Skin of body (tissue), 1 donor: ENCODE measurements at regions not wholly inside any gene's neighbourhood (a gene's known extent, or its start where the extent isn't known, plus 50 kb on each side); places are given as distances from the start of the nearest gene placed in this dataset.

Experiments
- DNase-seq: peaks from one replicate; lab custom pipeline; 2025; lab: John Stamatoyannopoulos, UW

- DNase-seq: no peak
These were observed 116.3 kb upstream of the ITGA4 start for GRCh38 chr2:181340891-181341290.

- DNase-seq: no peak
These were observed 115.2 kb upstream of the ITGA4 start for GRCh38 chr2:181341855-181342600.

GRCh38 chr2:181348107-181348837, 108.9 kb upstream of the ITGA4 start:
- DNase-seq: no peak

GRCh38 chr2:181352158-181352557, 105.0 kb upstream of the ITGA4 start:
- DNase-seq: no peak

DNA sequence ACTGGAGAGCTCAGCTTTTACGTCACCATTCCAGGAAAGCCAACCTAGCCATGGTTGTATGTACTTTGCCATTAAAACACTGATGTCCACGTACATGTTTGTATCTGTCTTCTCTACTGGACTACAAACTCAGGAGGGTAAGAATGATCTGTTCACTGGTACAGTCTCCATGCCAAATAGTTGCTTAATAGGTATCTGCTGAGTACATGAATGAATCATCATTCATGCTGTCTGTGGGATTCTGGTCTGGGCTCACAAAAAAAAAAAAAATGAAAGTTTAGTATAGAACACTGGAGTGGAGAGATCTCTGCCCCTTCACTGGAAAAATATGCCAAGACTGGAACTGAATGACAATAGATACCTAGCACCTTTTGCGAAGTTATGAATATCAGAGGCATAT, 102.6 kb upstream of the ITGA4 start:
- DNase-seq: no peak

DNA sequence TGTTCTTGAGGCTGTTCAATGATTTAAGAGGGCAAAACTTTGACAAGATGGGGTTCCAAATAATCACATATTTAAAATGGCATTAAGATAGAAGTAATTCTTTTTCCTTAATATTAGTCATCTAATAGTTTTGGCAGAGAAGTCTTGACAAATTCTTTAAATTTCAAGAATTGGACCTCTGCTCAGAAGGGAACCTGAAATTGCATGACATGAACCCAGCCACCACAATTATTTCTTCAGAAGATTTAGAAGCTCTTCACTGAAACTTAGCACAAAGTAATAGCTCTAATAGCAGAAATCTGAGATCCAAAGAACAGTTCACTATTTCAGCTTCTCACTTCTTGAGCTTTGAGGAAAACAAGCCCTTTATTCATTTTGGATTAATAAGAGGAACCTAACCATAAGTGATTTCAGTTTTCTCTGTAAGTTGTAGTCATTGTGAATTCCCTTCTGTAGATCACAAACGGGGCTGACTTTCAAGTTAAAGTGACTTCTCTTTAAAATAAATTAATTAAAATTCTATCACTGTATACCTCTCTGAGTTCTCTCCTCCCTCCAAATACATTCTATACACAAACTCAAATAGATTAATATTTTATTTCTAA, 100.6 kb upstream of the ITGA4 start:
- no peak for DNase-seq

DNA sequence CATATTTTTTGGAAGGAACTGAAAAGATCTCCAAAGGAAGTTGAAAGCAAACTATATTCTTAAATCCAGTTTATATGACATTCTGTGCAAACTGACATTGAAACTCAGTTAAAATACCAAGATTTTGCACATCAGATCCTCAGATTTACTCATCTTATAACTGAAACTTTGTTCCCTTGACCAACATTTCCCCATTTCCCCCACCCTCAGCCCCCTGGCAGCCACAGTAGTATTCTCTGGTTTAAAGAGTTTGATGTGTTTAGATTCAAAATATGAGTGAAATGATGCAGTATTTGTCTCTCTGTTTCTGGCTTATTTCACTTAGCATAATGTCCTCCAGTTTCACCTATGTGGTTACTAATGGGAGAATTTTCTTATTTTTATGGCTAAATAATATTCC, 99.2 kb upstream of the ITGA4 start:
- no peak for DNase-seq

DNA sequence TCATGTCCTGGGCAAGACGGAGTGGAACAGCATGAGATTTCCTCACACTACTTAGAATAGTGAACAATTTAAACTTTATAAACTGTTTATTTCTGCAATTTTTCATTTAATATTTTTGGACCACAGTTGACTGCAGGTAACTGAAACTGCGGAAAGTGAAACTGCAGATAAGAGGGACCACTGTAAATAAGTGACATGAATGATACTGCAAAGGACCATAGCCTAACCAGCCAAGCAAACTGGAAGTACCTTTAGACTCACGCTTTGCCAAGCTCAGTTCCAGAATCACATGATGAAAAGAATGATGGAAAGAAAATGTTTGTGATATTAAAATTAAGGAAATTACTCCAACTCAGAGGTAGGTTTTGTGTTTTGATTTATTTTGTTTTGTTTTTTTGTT, 94.6 kb upstream of the ITGA4 start:
- DNase-seq: no peak

DNA sequence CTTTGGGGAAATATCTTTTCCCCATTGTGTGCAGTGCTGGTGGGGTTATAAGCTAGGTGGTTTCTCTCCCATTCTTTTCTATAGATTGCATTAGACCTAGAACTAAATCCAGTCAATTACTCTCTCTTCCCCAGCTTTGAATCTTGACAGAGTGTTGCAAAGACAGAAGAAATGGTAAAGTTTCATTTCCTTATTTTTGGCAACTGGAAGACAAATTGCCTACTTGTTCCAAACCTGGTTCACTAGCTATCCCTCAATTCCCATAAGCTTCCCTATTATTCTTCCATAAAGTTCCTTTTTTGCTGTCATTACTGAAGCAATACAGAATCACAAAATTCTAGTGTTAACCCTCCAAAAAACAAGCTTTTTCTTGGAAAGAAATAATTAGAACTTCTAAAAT, 94.0 kb upstream of the ITGA4 start:
- DNase-seq: no peak

DNA sequence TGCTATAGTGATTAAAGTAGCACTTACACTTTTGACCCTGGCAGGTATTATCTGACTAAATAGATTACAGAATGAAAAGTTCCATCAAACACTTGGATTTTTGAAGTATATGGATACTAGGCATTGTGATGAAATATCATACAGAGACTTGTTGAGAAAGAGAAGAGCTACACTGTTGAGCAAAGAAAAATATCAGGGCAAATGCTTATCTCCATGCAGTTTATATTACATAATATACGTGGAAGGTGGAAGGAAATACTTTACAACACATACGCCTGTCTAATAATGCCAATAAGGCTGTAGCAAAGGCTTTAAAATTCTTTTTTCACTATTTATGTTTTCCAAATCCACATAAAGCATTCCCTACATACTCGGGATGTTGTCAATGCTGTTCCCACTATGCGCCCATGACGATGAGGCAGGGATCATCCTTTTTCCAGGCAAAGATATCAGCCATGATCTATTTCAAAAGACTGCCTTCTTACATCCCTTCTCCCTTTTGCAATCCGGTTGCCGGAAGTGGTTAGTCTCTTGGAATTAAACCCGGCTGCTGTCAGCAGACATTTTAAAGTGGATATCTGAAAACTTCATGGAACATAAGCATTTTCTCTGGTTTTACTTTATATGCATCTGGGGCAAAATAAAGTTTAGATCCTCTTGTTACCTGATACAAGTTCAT, 92.6 kb upstream of the ITGA4 start:
- DNase-seq: no peak

GRCh38 chr2:181366675-181367175, 90.5 kb upstream of the ITGA4 start:
- no peak for DNase-seq

DNA sequence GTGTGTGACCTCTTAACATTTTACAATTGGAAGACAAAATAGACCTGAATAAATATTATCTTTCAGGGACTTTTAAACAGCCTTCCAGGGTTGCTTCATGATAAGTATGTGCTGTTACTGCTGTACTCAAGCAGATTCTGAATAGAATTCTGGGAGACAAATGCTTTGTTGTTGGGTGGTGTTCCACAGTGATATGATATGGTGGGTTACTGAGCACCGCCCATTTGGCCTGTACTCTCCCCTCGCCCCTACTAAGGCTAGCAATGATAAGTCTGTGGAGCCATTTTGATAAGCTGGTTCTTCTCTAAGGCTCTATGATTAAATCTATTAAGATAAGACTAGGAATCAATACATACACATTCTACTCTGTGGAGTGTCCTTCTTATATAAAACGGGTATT, 89.8 kb upstream of the ITGA4 start:
- DNase-seq: no peak

GRCh38 chr2:181367906-181368435, 89.2 kb upstream of the ITGA4 start:
- no peak for DNase-seq

GRCh38 chr2:181370126-181370525, 87.1 kb upstream of the ITGA4 start:
- DNase-seq: no peak

DNA sequence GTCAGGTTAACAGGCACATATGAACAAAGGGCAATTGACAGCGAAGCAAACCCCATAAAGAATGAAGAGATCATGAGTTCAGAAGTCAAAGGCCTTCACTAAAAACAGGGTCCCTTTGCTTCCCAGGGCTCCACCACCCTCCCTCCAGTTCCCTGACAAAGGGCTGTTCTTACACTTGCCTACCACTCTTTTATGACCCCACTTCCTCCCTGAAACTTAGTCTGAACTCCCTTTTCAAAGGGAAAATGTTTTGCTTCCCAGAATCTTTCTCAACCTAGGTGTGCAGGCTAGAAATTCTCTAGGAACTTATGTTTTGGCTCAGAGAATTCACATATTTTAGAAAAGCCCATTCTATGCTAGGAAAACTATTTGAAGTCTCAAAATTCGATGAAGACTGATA, 86.0 kb upstream of the ITGA4 start:
- DNase-seq: no peak

GRCh38 chr2:181371782-181372645, 85.2 kb upstream of the ITGA4 start:
- DNase-seq: peak; percentile 29

DNA sequence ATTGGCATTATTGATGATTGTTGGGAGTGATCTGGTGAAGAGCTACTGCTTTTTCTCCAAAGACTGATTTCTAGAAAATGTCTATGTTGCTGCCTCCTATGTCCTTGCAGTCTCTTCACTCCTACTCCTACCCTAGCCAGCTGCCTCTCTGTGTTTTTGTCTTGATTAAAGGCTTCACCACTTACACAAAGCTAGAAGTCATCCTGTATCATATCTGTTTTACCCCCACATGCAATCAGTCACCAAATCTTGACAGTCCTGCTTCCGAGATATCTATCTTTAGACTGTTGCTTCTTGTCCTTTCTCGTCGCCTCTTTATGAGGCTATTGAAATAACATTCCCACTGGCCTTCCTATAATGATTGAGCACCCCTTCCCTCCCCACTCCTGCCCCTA, 84.5 kb upstream of the ITGA4 start:
- DNase-seq: no peak

DNA sequence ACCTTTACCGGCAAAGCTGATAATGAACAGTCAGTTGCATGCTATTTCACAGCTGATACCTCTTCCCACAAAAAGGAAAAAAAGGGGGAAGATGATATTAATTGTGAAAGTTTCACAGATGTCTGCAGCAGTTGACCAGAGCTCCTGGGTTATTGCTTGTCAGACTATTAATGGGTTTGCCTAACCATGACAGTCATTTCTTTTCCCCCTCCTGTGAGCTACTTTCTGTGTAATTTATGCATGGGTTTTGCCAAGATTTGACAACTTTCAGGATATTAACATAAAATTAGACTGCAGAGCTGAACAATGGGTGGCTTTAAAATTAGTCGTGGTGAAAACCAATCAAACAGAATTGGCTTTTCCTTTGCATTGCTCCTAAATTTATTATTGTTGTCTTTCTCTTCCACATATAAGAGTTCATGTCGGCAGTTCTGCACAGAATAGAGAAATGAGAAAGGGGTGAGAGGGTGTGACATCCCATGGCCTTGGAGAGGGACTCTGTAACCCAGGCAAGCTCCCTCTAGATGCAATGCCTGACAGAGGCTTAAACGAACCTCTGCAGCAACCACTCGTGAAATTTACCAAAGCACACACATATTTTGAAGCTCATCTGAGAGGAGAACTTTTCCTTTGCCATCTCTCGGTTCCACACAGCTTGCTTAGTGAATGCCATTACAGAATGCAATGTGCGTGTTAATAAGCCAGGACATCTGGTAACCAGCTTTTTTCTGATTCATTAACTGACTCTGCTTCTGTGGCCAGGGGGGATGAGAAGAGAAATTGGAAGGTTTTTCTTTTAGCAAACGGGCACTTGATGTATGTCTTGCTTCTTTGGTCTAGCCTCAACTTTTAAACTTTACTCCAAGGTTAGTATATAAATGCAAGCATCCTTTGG, 82.2 kb upstream of the ITGA4 start:
- peak; percentile 87 for DNase-seq

DNA sequence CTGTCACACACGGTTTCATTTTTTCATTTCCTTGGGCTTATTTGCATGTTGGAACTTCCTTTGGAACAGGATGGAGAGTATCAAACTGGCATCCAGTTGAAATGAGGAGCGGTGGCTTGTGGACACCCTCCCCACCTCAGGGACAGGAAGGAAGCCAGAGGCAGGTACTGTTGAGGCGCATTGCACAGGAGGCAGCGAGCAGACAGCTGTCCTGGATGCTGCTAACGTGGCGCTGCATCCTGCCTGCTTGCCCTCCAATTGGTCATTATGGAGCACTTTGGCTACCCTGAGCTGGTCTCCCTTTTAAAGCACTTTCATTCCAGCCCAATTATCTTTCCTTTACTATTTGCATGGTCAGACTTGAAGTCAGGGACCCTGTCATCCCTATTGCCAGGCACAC, 80.7 kb upstream of the ITGA4 start:
- no peak for DNase-seq

DNA sequence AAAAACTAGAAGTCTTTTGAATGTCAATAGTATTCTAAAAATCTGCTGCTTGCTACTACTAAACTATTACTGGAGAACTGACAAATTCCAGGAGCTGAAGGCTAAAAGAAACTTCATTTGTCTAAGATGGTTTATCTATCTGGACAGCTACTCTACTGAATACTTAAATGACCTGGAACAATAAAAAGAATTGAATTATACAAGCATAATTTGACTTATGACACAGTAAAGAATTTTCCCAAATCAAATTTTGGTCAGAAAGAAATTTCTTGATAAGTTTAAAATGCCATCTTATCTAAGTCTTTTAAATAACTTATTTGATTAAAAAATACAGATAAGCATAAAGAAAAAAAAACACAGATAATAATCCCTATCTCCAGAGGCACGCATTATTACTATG, 80.2 kb upstream of the ITGA4 start:
- DNase-seq: no peak
